NCI-H2029 treated with DMSO at 0.1 percent for 48 hours (cell line): ENCODE measurements at regions not wholly inside any gene's neighbourhood (a gene's known extent, or its start where the extent isn't known, plus 50 kb on each side); places are given as distances from the start of the nearest gene placed in this dataset.
A peak's percentile ranks its signal among the peaks of the same experiment; 100 is the strongest.

Experiments used
- DNase-seq: peaks from one replicate; lab custom pipeline; 2025; lab: John Stamatoyannopoulos, UW

GRCh38 chr18:34075963-34076860, 148.5 kb downstream of the NOL4 start:
- DNase-seq, result no peak

- DNase-seq, result no peak
These were observed 163.5 kb downstream of the NOL4 start for GRCh38 chr18:34061226-34061625.

- DNase-seq, result no peak
These were observed 169.5 kb downstream of the NOL4 start for GRCh38 chr18:34055227-34055626.

GRCh38 chr18:34050661-34051060, 174.1 kb downstream of the NOL4 start:
- DNase-seq, result no peak

- no peak for DNase-seq
These were observed 175.2 kb downstream of the NOL4 start for GRCh38 chr18:34049511-34049910.

- DNase-seq, result no peak
These were observed 176.3 kb downstream of the NOL4 start for GRCh38 chr18:34048423-34048822.

GRCh38 chr18:34042423-34043146, 182.1 kb downstream of the NOL4 start:
- DNase-seq, result no peak

GRCh38 chr18:34039611-34040010, 185.1 kb downstream of the NOL4 start:
- no peak for DNase-seq

GRCh38 chr18:34039201-34039600, 185.5 kb downstream of the NOL4 start:
- DNase-seq, result no peak

- peak; percentile 51 for DNase-seq
These were observed 186.6 kb downstream of the NOL4 start for GRCh38 chr18:34038086-34038485.

- DNase-seq, result no peak
These were observed 190.7 kb downstream of the NOL4 start for GRCh38 chr18:34033968-34034367.

GRCh38 chr18:34031810-34032209, 192.9 kb downstream of the NOL4 start:
- no peak for DNase-seq

- DNase-seq, result peak; percentile 48
These were observed 196.4 kb downstream of the NOL4 start for GRCh38 chr18:34028324-34028723.

GRCh38 chr18:34025191-34025801, 199.4 kb downstream of the NOL4 start:
- no peak for DNase-seq

GRCh38 chr18:34023471-34023870, 201.2 kb downstream of the NOL4 start:
- DNase-seq, result no peak

GRCh38 chr18:34018336-34018735, 206.4 kb downstream of the NOL4 start:
- DNase-seq, result no peak

GRCh38 chr18:34003687-34004086, 221.0 kb downstream of the NOL4 start:
- DNase-seq, result no peak

- DNase-seq, result no peak
These were observed 222.6 kb downstream of the NOL4 start for GRCh38 chr18:34002130-34002529.

GRCh38 chr18:34001376-34001775, 223.3 kb downstream of the NOL4 start:
- DNase-seq, result no peak

- DNase-seq, result no peak
These were observed 237.5 kb downstream of the NOL4 start for GRCh38 chr18:33987206-33987605.

- no peak for DNase-seq
These were observed 241.6 kb downstream of the NOL4 start for GRCh38 chr18:33983126-33983525.

- no peak for DNase-seq
These were observed 264.3 kb downstream of the NOL4 start for GRCh38 chr18:33960417-33960816.

- no peak for DNase-seq
These were observed 265.1 kb downstream of the NOL4 start for GRCh38 chr18:33959609-33960008.
